Hepatic stellate cell (primary cell): ENCODE measurements at regions not wholly inside any gene's neighbourhood (a gene's known extent, or its start where the extent isn't known, plus 50 kb on each side); places are given as distances from the start of the nearest gene placed in this dataset.

Source experiments
- DNase-seq: peaks from one replicate; pipeline ENCODE4 v3.0.0; 2011; ENCODE audit warnings: low spot score

DNA sequence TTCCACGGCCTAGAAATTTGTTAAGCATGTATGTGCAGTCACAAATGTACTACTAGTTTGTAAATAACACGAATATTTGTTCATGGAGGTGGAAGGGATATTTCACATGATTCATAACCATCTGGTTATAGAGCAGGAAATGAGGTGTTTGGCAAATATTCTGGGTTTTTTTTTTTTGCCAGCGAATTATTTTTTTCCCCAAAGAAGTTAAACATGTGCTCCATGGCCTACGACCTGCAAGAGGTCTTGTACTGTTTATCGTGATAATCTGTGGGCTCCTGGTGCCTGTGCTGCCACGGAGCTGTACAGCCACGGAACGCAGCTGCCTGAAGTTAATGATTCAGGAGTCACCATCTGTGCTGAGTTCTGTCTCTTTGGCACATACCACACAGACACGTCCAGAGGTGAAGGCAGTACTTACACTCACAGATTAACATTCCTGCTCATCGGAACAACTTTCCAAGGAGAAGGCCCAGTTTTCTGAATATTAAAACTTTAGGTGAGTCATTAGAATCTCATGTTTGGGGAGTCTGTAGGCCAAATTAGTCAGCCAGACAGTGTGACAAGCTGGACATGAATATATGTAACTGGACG lies 156.3 kb downstream of the TMX1 start:
- DNase-seq, result peak; percentile 31

DNA sequence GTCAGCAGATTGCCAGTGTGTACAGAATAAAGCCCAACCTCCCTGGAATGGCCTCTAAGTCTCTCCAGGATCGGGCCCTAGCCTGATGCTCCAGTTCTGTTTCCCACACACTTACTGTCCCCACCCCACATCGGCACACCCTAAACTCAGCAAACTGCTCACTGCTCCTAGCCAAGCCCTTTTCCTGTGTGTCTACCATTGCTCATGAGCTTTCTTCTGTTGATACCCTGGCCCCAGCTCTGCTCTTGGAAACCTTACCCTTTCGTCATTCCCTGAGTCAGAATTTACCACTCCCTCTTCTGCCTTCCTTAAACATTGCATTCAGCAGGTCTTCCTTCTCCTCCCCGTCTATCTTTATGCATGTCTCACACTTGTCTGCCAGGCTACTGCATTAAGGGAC lies 158.9 kb downstream of the TMX1 start:
- DNase-seq, result peak; percentile 26

DNA sequence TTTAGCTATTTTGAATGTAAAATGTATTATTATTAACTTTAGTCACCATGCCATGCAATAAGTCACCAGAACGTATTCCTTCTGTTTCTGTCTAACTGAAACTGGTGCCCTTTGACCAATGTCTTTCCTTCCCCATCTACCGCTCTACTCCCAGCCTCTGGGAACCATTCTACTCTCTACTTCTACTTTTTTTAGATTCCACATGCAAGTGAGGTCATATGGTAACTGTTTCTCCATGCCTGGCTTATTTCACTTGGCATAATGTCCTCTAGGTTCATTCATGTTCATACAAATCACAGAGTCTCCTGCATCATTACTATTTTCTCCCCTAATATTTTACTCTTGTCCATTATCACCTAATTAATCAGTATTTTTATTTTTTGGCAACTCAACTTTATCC lies 160.1 kb downstream of the TMX1 start:
- no peak for DNase-seq

DNA sequence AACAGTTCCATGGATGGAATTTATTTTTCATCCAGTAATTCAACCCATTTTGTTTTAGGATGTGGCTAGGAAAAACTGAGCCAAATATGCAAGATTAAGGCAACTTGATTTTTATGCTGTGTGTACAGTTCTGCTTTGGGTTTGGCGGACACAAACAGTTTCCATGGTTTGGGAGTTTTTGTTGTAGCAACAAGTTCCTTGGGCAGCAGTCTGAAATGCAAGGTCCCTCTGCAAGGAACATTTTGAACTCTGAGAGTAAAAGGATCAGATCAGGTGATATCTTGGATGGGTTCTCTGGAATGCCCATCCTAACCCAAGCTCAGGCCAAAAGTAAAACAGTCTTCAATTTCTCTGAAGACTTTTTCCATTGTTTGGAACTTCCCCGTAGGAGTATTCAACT lies 161.2 kb downstream of the TMX1 start:
- no peak for DNase-seq

DNA sequence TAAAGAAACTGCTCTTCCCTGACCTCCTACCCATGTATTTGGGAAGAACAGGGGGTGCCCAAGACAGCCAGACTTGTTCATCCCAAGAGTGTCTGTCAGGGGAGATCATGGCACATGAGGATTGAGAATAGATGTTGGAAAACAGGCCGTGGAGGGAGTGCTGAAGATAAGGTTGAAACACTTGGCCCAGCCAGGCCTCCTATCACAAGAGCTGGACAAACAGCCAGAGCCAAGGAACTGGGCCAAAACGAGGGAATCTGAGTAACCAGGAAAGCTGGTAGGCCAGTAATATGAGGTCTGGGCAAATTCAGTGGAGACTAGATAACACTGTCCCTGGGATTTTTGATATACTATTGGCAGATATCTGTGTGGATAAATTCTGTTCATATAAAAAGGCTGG lies 161.7 kb downstream of the TMX1 start:
- DNase-seq, result no peak

DNA sequence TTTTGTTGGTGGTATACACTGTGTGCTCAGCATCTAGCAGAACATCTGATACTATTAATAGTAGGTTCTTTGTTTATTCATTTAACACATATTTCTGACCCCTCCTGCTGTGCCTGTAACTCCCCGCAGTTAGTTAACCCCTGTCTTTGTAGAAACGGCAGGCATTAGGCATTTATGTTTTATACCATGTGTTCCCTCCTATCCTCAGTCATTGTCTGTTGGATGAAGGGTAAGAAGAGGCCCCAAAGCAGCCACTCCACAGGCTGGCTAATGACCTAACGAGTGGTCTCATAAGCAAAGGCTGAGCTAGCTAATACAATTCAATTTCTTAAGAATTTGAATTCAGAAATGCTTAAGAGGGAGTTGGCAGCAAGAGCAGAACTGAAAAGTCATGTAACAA lies 170.8 kb downstream of the TMX1 start:
- DNase-seq, result no peak

DNA sequence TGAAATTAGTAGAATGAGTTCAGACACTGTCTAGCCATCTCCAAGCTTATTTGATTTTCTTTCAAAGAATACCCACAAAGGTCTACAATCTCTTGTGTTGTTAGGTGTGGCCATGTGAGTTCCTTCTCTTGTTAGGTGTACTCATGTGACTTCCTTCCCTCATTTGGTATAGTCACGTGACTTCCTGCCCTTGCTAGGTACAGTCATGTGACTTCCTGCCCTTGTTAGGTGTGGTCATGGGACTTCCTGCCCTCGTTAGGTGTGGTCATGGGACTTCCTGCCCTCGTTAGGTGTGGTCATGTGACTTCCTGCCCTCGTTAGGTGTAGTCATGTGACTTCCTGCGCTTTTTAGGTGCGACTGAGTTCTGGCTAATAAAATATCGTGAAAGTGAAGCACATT lies 179.6 kb downstream of the TMX1 start:
- DNase-seq, result no peak

DNA sequence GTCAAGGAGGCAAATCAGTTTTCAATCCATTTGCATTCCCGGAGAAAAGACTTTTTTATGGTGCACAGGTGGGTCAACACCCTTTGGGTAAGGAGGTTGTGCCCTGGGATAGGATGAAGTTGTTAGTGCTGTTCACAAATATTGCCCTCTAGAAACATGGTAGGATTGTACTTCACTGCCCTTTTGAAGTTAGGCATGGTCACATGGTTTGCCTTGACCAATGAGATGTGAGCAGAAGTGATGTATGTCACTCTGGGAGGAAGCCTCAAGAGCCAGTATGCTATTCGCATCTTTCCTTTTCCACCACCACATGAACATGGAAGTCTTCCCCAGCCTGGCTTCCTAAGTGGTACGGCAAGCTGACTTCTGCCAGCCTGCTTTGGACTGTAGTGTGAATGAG lies 182.7 kb downstream of the TMX1 start:
- DNase-seq, result no peak

DNA sequence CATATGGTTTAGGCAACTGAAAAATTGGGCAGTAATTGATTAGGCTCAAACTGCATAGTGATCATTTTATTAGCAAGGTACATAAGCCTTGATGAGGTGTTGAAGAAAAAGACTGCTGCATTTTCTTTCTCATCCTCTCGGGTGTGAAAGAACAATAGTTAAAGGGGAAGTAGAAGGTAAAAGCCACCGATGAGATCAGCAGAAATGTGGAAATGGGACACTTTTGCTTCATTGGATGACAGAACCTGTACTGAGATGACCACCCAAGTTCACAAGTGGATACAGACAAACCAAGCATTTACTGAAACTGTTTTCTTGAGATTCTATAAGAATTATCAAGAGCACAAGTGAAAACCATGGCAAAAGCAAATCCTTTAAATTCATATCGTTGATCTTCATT lies 184.0 kb downstream of the TMX1 start:
- no peak for DNase-seq

DNA sequence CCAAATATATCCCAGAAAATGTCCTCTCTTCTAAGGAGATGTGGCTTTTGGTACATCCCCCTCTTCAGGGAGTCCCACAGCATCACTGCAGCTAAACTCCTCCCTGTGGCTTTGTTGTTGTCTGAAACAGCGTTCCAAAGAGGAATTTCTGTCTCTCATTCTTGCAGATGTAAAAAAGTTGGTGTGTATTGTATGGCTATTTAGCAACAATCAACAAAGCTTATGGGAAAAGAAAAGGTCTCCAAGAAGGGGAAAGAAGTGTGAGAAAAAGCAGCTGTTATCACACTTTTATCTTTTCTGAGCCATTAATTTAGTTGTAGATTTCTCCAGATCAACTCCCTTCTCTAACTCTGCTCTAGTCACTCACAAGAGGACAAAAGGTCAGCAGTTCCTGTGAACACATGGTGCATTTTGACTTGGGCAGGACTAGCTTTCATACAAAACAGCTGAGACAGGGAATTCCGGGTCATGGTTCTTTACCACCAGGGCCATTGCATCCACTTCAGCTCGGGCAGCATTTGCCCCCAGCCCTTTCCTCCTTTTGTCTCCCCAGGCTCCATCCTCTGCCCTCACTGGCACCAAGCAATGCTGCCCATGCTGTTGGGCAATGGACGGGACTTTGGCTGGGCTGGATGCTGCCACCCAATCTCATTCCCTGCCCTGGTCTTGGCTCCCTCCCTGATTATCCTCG lies 184.7 kb downstream of the TMX1 start:
- DNase-seq, result peak; percentile 60

DNA sequence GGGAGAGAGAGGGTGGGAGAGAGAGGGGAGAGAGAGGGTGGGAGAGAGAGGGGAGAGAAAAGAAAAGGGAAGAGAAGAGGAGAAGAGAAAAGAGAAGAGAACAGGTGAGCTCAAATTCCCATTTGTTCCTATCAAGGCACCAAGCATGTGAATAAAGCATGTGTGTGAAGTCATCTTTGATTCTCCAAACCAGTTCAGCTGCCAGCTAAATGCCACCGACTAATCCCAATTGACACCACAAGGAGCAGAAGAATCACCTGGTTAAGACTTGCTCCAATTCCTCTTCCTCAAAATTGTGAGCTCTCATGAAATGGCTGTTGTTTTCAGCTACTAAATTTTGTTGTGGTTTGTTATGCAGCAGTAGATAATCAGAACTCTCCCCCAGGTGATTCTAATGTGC lies 188.9 kb downstream of the TMX1 start:
- DNase-seq, result no peak

DNA sequence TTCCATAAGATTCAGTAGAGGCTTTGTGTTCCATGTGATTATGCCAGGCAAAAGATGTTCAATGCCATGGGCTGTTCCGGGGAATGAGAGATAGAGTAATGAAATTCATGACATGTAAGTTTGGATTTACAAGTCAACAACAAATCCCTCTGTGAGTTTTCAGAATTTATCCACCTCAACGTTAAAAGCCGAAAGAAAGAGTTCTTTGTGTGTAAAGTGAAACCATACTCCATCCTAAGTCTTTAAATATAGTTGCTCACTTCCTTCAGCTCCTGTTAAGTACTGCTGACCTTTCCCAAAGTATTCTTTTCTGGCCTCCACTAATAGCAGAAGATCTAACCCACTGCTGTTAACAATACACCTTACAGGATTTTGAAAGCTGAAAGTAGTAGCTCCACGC lies 190.0 kb downstream of the TMX1 start:
- no peak for DNase-seq

DNA sequence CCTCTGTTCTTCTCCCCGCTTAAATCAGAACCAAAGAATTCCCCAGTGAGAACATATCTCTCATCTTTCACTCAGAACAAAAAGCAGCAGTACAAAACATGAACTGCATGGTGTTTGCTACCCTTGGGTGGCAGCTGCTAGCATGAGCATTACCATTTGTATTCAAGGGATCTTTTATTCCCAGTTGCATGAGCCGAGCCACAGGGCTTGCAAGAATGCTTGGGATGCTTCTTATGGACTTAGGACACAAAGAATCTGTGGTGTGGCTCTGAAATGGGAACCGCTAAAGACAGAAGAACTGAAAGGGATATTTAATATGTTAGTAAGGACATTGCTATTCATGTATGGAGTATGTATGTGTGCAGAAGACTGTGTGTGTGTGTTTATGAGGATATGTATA lies 190.6 kb downstream of the TMX1 start:
- DNase-seq, result no peak

DNA sequence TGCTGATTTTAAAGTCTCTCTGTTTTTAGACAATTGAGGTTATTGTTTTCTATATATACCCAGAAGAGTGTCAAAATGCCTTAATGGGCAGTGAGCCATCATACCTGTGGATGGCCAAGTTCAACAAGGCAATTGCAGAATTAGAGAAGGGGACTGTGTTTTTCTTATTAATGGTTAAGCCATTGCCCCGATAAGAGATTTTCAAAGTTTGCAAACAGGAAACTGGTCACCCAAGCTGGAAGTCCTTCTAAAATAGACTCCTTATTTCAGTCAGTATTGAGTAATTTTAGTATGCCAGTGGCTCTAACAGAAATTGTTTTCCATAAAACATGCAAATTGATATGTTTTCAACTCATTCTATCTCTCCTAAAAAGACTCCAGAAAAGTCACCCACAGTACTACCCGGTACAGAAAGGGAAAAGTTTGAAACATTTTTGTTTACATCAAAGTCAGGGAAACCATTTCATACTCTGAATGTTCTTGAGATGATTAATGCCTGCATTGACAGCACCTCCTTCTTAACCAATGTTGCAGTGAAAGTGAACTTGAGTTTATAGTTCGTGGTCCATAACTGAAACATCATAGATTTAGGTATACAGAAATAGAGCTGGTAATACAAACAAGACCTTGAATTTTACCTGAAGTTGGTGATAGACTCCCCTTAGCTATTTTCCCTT lies 191.1 kb downstream of the TMX1 start:
- DNase-seq, result no peak

DNA sequence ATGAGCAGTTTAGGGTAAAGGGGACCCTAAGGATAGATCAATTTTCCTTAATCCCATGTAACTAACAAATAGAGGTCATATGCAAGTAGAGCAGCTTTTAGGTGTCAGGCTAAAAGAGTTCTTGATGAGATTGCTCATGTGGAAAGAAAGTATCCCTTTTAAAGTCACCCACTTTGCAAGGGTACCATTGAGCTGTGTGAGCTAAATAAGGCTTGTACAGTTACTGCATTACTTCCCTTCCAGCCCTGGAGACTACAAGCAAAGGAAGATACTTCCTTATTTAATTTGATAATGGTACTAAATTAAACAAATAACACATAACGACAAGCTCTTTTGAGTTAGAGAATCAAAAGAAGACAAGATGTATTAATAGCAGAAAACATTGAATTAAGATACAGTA lies 191.7 kb downstream of the TMX1 start:
- DNase-seq, result no peak

DNA sequence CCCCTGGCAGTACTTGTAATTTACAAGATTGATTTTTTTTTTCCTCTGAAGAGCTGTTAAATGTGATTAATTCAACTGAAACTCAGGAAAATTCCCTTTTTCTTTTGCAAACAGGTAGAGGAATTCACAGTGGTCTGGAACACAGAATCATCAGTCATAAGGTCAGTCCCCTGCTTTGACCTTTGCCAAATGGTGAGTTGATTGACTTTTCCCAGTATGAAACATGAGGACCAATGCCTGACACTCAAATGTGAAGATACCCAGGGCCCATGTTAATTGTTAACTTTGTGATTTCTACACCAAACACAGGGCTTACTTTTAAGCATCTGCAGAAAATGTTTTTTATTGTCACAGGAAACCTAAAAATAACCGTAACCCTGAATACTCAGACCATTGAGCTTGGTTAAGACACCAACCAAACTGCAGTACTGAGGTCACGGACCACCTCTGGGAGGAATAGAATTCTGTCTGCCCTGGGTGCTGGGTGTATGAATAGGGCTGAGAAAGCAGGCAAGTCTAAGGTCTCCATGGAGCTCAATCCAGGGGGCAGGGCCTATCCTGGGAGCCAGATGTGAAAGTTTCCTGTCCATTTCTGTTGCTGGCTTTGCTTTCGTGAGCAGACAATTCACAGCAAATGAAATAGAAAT lies 192.4 kb downstream of the TMX1 start:
- DNase-seq, result no peak

DNA sequence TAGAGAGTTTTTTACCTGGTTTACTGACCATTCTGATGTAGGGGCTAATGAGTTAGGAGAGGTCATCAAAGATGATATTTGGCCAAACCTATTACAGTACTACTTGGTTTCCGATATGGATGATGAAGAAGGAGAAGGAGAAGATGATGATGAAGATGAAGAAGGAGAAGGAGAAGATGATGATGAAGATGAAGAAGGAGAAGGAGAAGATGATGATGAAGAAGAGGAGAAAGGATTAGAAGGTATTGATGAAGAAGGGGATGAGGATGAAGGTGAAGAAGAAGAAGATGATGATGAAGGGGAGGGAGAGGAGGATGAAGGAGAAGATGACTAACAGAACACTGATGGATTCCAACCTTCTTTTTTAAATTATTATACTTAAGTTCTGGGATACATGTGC lies 196.6 kb downstream of the TMX1 start:
- DNase-seq, result no peak

DNA sequence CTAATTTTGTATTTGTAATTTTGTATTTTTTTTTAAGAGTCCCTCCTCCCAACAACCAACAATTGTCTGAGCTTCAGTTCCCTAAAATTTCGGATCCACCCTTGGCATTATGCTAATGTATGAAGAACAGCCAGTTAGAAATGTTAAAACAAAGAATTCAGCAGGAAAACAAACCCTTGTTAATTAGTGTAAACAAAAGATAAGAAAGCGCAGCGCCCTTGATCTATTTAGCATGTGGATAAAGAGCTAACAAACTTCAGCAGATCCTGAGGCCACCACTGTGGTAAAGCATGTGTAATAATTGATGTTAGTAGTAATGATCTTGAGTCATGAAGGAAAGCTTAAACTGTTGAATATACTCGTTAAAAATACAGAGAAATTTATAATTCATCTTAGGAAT lies 199.8 kb downstream of the TMX1 start:
- no peak for DNase-seq

DNA sequence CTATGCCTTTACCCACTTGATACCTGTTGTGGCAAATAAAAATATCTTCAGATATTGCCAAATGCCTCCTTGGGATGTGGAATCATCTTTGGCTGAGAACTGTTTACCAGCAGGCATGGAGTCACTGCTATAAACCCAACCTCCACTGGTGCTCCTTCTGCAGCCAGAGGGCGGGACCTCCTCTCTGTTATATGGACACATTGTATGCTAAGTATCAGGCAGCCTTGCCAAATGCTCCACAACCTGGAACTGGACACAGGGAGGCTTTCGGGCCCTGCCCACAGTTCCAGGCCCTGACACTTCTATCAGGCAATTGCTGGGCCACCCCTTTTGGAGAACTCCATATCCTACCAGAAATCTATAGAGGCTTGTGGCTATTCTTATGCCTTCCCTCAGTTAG lies 201.0 kb downstream of the TMX1 start:
- DNase-seq, result no peak

DNA sequence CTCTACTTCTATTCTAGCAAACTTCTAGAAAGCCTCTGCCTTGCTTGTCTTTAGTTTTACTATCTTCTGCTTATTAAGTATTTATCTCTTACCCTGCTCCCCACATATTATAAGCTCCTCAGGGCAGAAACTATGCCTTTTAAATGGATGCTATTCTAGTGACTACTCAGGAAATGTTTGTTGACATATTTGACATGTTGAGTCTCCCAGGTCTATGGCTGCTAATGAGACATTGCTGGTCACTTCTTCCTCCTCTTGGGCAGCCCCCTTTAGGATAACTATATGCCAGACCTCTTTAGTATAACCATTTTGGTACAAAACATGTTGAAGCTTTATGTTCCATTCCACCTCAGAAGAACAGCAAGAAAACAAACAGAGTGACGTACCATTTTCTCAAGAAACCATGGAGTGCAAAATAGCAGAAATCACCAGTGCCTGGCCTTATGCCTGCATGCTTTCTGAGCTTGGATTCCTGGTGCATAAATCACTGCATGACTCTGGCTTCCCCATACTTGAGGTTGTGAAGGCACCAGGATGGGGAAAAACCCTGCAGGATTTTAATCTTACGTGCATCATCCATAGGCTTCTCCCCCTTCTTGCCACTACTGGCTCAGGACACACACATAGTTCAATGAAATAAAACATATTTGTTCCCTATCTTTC lies 202.6 kb downstream of the TMX1 start:
- peak; percentile 65 for DNase-seq

DNA sequence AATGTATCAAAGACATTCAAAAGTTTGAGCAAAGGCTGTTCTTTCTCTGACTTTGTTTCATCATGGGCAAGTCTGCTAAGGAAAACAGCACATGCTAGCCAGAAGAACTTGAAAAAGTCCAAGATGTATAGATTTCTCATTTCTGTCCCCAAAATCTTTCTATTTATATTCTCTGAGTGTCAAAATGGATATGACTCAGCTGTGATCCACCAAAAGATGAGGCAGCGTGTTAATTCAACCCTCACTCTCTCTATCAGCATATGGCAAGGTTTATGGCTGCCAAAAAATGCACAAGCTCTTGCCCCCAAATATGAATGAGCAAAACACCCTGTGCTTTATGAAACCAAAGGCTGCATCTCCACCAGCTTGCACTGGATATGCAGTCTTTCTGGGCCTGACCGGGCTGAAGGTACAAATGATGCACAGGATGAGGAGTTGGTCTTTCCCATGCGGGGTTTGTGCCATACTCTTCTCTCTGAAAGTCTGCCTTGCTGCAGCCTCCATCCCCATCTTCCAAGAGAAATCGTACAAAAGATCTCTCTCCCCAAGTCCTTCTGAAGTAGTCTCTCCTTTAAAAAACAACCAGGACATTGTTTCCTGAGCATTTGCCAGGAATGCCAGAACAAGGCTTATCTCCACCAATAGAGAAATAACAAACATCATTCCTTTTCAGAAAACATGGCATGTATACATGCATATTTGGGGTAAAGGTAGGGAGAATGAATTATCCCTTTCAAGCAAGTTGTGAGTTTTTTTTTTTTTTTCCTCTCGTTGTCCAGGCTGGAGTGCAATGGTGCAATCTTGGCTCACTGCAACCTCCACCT lies 203.4 kb downstream of the TMX1 start:
- DNase-seq, result no peak
